HEK293 (cell line): ENCODE measurements at regions not wholly inside any gene's neighbourhood (a gene's known extent, or its start where the extent isn't known, plus 50 kb on each side); places are given as distances from the start of the nearest gene placed in this dataset.

Source experiments
- ZNF561 ChIP-seq: fragments of 450-650 bp; IDR thresholded peaks from 2 replicates; pipeline ENCODE4 v1.5.1; 2018; ENCODE audit warnings: missing biosample characterization, missing genetic modification characterization, borderline replicate concordance
- ZNF670 ChIP-seq: fragments of 450-650 bp; formaldehyde crosslinking; IDR thresholded peaks from 2 replicates; pipeline ENCODE4 v1.5.1; 2016; ENCODE audit warnings: missing biosample characterization, missing genetic modification characterization, low read depth
- TF ChIP-seq, protein P1 (sequence below): fragments of 450-650 bp; formaldehyde crosslinking; IDR thresholded peaks from 2 replicates; pipeline ENCODE4 v1.5.1; 2016; ENCODE audit warnings: missing biosample characterization, missing genetic modification characterization, borderline replicate concordance

- TF ChIP-seq ZNF670 (tag by site-specific recombination) (no peak), ZNF561 (tag by site-specific recombination) (no peak)
- TF ChIP-seq, protein P1, sequence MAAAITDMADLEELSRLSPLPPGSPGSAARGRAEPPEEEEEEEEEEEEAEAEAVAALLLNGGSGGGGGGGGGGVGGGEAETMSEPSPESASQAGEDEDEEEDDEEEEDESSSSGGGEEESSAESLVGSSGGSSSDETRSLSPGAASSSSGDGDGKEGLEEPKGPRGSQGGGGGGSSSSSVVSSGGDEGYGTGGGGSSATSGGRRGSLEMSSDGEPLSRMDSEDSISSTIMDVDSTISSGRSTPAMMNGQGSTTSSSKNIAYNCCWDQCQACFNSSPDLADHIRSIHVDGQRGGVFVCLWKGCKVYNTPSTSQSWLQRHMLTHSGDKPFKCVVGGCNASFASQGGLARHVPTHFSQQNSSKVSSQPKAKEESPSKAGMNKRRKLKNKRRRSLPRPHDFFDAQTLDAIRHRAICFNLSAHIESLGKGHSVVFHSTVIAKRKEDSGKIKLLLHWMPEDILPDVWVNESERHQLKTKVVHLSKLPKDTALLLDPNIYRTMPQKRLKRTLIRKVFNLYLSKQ (tag by site-specific recombination), result no peak
Observed at GRCh38 chr4:101471201-101471600, 123.9 kb upstream of the PPP3CA start.
